ENCODE measurements at regions not wholly inside any gene's neighbourhood (a gene's known extent, or its start where the extent isn't known, plus 50 kb on each side); places are given as distances from the start of the nearest gene placed in this dataset.

DNA sequence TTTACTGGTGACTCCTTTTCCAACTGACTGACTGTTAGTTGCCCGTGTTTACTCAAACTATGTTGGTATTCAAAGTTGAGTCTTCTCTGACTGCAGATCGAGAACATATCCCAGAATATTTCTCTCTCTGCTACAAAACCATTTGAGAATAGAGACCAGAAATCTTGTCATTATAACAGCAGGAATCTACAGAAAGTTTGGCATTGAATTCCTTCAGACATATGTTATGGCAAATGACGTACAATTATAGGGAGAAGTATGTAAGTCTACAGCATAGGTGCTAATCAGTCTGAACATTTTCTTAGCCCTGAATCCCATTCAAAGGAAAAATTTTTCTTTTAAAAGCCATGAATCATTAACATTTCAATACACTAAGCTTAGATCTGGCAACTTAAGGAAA is 239.8 kb upstream of the SOX9 start:
- H3K9me2 ChIP-seq (ENCODE audit: insufficient read depth) = peaks cover 5% of the 10 kb centered on the region
- H3K4me1 ChIP-seq (ENCODE audit: insufficient read depth) = no peaks in the 10 kb centered on the region
- no peak for DNase-seq (ENCODE audit: low spot score)
- H3K27ac ChIP-seq (ENCODE audit: low read depth) = no peak overlapping the region
- Mint-ChIP-seq H3K4me1 (no peaks in the 10 kb centered on the region), H3K9me3 (no peaks in the 10 kb centered on the region), H3K36me3 (ENCODE audit: low read depth) (no peaks in the 10 kb centered on the region), H3K27me3 (ENCODE audit: insufficient read depth, low read depth, poor library complexity) (peaks cover 4% of the 10 kb centered on the region), H3K4me3 (no peak overlapping the region), H3K27ac (no peak overlapping the region)
- no peaks in the 10 kb centered on the region for H3K36me3 ChIP-seq (ENCODE audit: insufficient read depth)
- H3K79me2 ChIP-seq (replicated peaks; ENCODE audit: insufficient read depth) = no peaks in the 10 kb centered on the region
- H3F3A ChIP-seq (replicated peaks; ENCODE audit: low read depth) = no peaks in the 10 kb centered on the region
- no peak overlapping the region for H3K4me3 ChIP-seq
- H3K27me3 ChIP-seq (ENCODE audit: insufficient read depth) = no peaks in the 10 kb centered on the region
- H3K4me2 ChIP-seq = no peak overlapping the region
- no peak overlapping the region for H2AFZ ChIP-seq
- no peak for TF ChIP-seq STAT1 (IDR thresholded peaks at IDR 0.05; ENCODE audit: unreplicated experiment)
- TF ChIP-seq ZNF331 (CRISPR knock-in tag; IDR thresholded peaks at IDR 0.05; ENCODE audit: low read depth) = no peak
- TF ChIP-seq JUNB (IDR thresholded peaks at IDR 0.05; ENCODE audit: unreplicated experiment) = no peak
- TF ChIP-seq, protein P1, sequence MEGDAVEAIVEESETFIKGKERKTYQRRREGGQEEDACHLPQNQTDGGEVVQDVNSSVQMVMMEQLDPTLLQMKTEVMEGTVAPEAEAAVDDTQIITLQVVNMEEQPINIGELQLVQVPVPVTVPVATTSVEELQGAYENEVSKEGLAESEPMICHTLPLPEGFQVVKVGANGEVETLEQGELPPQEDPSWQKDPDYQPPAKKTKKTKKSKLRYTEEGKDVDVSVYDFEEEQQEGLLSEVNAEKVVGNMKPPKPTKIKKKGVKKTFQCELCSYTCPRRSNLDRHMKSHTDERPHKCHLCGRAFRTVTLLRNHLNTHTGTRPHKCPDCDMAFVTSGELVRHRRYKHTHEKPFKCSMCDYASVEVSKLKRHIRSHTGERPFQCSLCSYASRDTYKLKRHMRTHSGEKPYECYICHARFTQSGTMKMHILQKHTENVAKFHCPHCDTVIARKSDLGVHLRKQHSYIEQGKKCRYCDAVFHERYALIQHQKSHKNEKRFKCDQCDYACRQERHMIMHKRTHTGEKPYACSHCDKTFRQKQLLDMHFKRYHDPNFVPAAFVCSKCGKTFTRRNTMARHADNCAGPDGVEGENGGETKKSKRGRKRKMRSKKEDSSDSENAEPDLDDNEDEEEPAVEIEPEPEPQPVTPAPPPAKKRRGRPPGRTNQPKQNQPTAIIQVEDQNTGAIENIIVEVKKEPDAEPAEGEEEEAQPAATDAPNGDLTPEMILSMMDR (conservative IDR thresholded peaks at IDR 0.05; ENCODE audit: low read depth in 2 of 2) = no peak
- TF ChIP-seq REST (IDR thresholded peaks at IDR 0.05; ENCODE audit: unreplicated experiment) = no peak
- no peak for TF ChIP-seq NANOG (IDR thresholded peaks at IDR 0.05; ENCODE audit: borderline replicate concordance)
- TF ChIP-seq, protein P2, sequence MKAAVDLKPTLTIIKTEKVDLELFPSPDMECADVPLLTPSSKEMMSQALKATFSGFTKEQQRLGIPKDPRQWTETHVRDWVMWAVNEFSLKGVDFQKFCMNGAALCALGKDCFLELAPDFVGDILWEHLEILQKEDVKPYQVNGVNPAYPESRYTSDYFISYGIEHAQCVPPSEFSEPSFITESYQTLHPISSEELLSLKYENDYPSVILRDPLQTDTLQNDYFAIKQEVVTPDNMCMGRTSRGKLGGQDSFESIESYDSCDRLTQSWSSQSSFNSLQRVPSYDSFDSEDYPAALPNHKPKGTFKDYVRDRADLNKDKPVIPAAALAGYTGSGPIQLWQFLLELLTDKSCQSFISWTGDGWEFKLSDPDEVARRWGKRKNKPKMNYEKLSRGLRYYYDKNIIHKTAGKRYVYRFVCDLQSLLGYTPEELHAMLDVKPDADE (IDR thresholded peaks at IDR 0.05) = no peak
- no peak for TF ChIP-seq CREB1 (CRISPR knock-in tag; IDR thresholded peaks at IDR 0.05; ENCODE audit: low read depth)
- H4K20me1 ChIP-seq (replicated peaks; ENCODE audit: insufficient read depth) = no peaks in the 10 kb centered on the region; the same call in 1 of the 2 replicates
- ATAC-seq = no peak

DNA sequence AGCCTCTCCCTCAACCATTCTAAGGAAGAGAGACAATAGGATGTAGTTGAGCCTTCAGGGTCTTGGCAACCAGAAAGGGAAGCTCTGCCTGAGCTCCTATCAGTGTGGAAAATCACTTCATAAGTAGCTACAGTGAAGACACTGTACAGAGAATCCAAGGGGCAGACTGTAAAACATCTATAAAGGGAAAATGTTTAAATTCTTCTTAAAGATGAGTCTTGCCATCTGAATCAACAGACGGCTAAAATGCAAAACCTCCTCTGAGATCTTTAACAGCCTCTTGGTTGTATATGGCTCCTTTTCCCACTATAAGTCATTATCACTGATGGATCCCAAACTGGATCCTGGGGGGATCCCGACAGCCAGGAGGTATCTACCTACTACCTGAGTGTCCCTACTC is 239.2 kb upstream of the SOX9 start:
- H3K4me1 Mint-ChIP-seq = no peaks in the 10 kb centered on the region
- no peaks in the 10 kb centered on the region for H3F3A ChIP-seq (replicated peaks; ENCODE audit: low read depth)
- no peak overlapping the region for H3K27ac ChIP-seq (ENCODE audit: low read depth)
- H3K4me2 ChIP-seq = no peak overlapping the region
- H3K4me3 Mint-ChIP-seq = no peak overlapping the region
- H3K79me2 ChIP-seq (replicated peaks; ENCODE audit: insufficient read depth) = no peaks in the 10 kb centered on the region
- DNase-seq (ENCODE audit: low spot score) (no peak), ATAC-seq (no peak)
- no peak overlapping the region for H3K27ac Mint-ChIP-seq
- H4K20me1 ChIP-seq (replicated peaks; ENCODE audit: insufficient read depth) = no peaks in the 10 kb centered on the region
- no peaks in the 10 kb centered on the region for H3K9me3 Mint-ChIP-seq
- peaks cover 1% of the 10 kb centered on the region for H3K27me3 Mint-ChIP-seq (ENCODE audit: insufficient read depth, low read depth, poor library complexity)
- H3K36me3 Mint-ChIP-seq (ENCODE audit: low read depth) = no peaks in the 10 kb centered on the region
- no peaks in the 10 kb centered on the region for H3K36me3 ChIP-seq (ENCODE audit: insufficient read depth)
- no peak overlapping the region for H3K4me3 ChIP-seq
- H3K9me2 ChIP-seq (ENCODE audit: insufficient read depth) = peaks cover 8% of the 10 kb centered on the region
- no peaks in the 10 kb centered on the region for H3K27me3 ChIP-seq (ENCODE audit: insufficient read depth)
- no peak overlapping the region for H2AFZ ChIP-seq
- no peaks in the 10 kb centered on the region for H3K4me1 ChIP-seq (ENCODE audit: insufficient read depth)
- TF ChIP-seq EZH2 (IDR thresholded peaks at IDR 0.05; ENCODE audit: low read depth, unreplicated experiment) (no peak), POLR2AphosphoS5 (IDR thresholded peaks at IDR 0.05; ENCODE audit: low read depth) (no peak), JUNB (IDR thresholded peaks at IDR 0.05; ENCODE audit: unreplicated experiment) (no peak), ZNF331 (CRISPR knock-in tag; IDR thresholded peaks at IDR 0.05; ENCODE audit: low read depth) (no peak), STAT1 (IDR thresholded peaks at IDR 0.05; ENCODE audit: unreplicated experiment) (no peak), CREB1 (CRISPR knock-in tag; IDR thresholded peaks at IDR 0.05; ENCODE audit: low read depth) (no peak), ZNF114 (CRISPR knock-in tag; IDR thresholded peaks at IDR 0.05) (no peak), EZH2phosphoT487 (IDR thresholded peaks at IDR 0.05; ENCODE audit: unreplicated experiment) (no peak), NANOG (IDR thresholded peaks at IDR 0.05; ENCODE audit: borderline replicate concordance) (no peak)
- TF ChIP-seq, protein P1 (conservative IDR thresholded peaks at IDR 0.05; ENCODE audit: low read depth in 2 of 2) = no peak
- TF ChIP-seq, protein P2 (IDR thresholded peaks at IDR 0.05) = no peak

Measured in GM23338 (cell line).